B cell (primary cell): ENCODE measurements at regions not wholly inside any gene's neighbourhood (a gene's known extent, or its start where the extent isn't known, plus 50 kb on each side); places are given as distances from the start of the nearest gene placed in this dataset.
"Not testable (repeated sequence)": the region's sequence is repeated elsewhere in the genome, so short reads cannot be mapped to it uniquely, and the experiment has no call there.

Experiments used
- ATAC-seq: fragments of 200-7000 bp; cut with Tn5 transposase; one replicate; pipeline ENCODE4 v1.10.0; 2021; ENCODE audit warnings: low read depth, mild to moderate bottlenecking, moderate number of reproducible peaks, moderate library complexity
- CTCF ChIA-PET: fragments of 350-600 bp; sonication (Branson Sonifier 250); formaldehyde crosslinking; loops from one replicate; lab custom pipeline; 2021; ENCODE audit warnings: antibody characterized with exemption, inconsistent platforms; lab: Charles Lee
- POLR2A ChIA-PET: fragments of 350-600 bp; sonication (Branson Sonifier 250); formaldehyde crosslinking; loops from one replicate; lab custom pipeline; 2021; ENCODE audit warnings: antibody characterized with exemption; lab: Charles Lee
- DNase-seq: peaks from one replicate; pipeline ENCODE4 v3.0.0; 2013
- H2AFZ ChIP-seq: 2 replicates; pipeline ENCODE4 v1.6.1; 2012; ENCODE audit warnings: mild to moderate bottlenecking, low read depth, low read length; ENCODE audit not compliant: insufficient read depth, poor library complexity, severe bottlenecking
- H3K27ac ChIP-seq, 2 donors: 1 replicate in 1 of 2; 2 replicates in 1 of 2; pipeline ENCODE4 v1.5.1; 2012 to 2013; ENCODE audit warnings: low read length in 2 of 2, mild to moderate bottlenecking in 2 of 2, moderate library complexity in 1 of 2
- H3K27me3 ChIP-seq, 4 experiments: fragments of 200-600 bp in 1 of 4; sonication (generic) in 1 of 4; replicated peaks in 1 of 4; 1 replicate in 2 of 4; 2 replicates in 2 of 4; pipeline versions ENCODE4 v1.6.1 to v1.7.0; 2013 to 2016; ENCODE audit warnings: low read length in 3 of 4, mild to moderate bottlenecking in 2 of 4, mixed read lengths in 1 of 4, moderate library complexity in 1 of 4; ENCODE audit not compliant: insufficient read depth in 4 of 4, control insufficient read depth in 3 of 4; ENCODE audit errors: control extremely low read depth in 1 of 4
- H3K36me3 ChIP-seq, 2 experiments: replicated peaks in 1 of 2; 1 replicate in 1 of 2; 2 replicates in 1 of 2; pipeline versions ENCODE4 v1.6.1 to v1.7.1; 2013; ENCODE audit warnings: low read length in 1 of 2; ENCODE audit not compliant: insufficient read depth in 2 of 2, control insufficient read depth in 1 of 2; ENCODE audit errors: control extremely low read depth in 1 of 2, extremely low read depth in 1 of 2
- H3K4me1 ChIP-seq, 2 donors: fragments of 200-600 bp in 1 of 2; sonication (generic) in 1 of 2; 1 replicate in 1 of 2; 2 replicates in 1 of 2; pipeline versions ENCODE4 v1.5.1 to v1.6.1; 2013 to 2017; ENCODE audit warnings: low read length in 2 of 2; ENCODE audit not compliant: control insufficient read depth in 2 of 2, insufficient read depth in 2 of 2
- H3K4me2 ChIP-seq: replicated peaks from 2 replicates; pipeline ENCODE3; 2012; ENCODE audit warnings: mild to moderate bottlenecking, low read depth, low read length; ENCODE audit not compliant: poor library complexity, severe bottlenecking
- H3K4me3 ChIP-seq, 5 experiments: fragments of 200-600 bp in 1 of 5; sonication (generic) in 1 of 5; 1 replicate in 3 of 5; 2 replicates in 2 of 5; pipeline versions ENCODE4 v1.5.1 to v1.7.0; 2011 to 2016; ENCODE audit warnings: low read length in 4 of 5, mild to moderate bottlenecking in 4 of 5, low read depth in 2 of 5, control low read depth in 1 of 5, moderate library complexity in 1 of 5; ENCODE audit not compliant: insufficient read depth in 1 of 5; ENCODE audit errors: control extremely low read depth in 1 of 5, extremely low read depth in 1 of 5
- H3K79me2 ChIP-seq: fragments of 200-600 bp; sonication (generic); one replicate; pipeline ENCODE4 v1.6.0; 2016; ENCODE audit warnings: low read length; ENCODE audit not compliant: control insufficient read depth, insufficient read depth
- H3K9ac ChIP-seq: fragments of 200-600 bp; sonication (generic); 2 replicates; pipeline ENCODE4 v1.6.1; 2017; ENCODE audit warnings: mild to moderate bottlenecking, low read length, moderate library complexity
- H3K9me3 ChIP-seq, 3 donors: one replicate each; pipeline versions ENCODE4 v1.6.1 to v1.7.1; 2013; ENCODE audit warnings: low read length in 2 of 3; ENCODE audit not compliant: control insufficient read depth in 2 of 3, insufficient read depth in 1 of 3; ENCODE audit errors: control extremely low read depth in 1 of 3
- H4K20me1 ChIP-seq: 2 replicates; pipeline ENCODE4 v1.6.0; 2012; ENCODE audit warnings: mild to moderate bottlenecking, low read length; ENCODE audit not compliant: insufficient read depth, control insufficient read depth, poor library complexity, severe bottlenecking
- H3K27ac Mint-ChIP-seq: one replicate; pipeline ENCODE4 v1.8.0; 2021; ENCODE audit warnings: mixed read lengths
- H3K27me3 Mint-ChIP-seq: one replicate; pipeline ENCODE4 v1.8.0; 2021; ENCODE audit warnings: mixed read lengths
- H3K4me1 Mint-ChIP-seq: one replicate; pipeline ENCODE4 v1.8.0; 2021; ENCODE audit warnings: mixed read lengths
- H3K4me3 Mint-ChIP-seq: one replicate; pipeline ENCODE4 v1.8.0; 2021; ENCODE audit warnings: mixed read lengths
- H3K9me3 Mint-ChIP-seq: one replicate; pipeline ENCODE4 v1.8.0; 2022; ENCODE audit warnings: mixed read lengths; ENCODE audit not compliant: insufficient read depth
- CTCF ChIP-seq: fragments of 200-600 bp; IDR thresholded peaks from one replicate; pipeline ENCODE4 v1.8.0; 2022; ENCODE audit warnings: antibody characterized with exemption, mild to moderate bottlenecking
- EZH2 ChIP-seq: IDR thresholded peaks from 2 replicates; pipeline ENCODE4 v1.6.1; 2012; ENCODE audit warnings: borderline replicate concordance, low read depth, mild to moderate bottlenecking, moderate library complexity, low read length; ENCODE audit not compliant: insufficient read depth, poor library complexity, severe bottlenecking
- WGBS: methylation state at CpG from one replicate; pipeline ENCODE4 v1.1.5; 2013; ENCODE audit warnings: missing lambda C conversion rate; ENCODE audit not compliant: insufficient coverage; 5-methylcytosine and 5-hydroxymethylcytosine counted together
- intact Hi-C: fragments of 100-400 bp; cut with micrococcal nuclease; formaldehyde crosslinking; loops from one replicate; pipeline ENCODE4 v1.10.0; 2022

DNA sequence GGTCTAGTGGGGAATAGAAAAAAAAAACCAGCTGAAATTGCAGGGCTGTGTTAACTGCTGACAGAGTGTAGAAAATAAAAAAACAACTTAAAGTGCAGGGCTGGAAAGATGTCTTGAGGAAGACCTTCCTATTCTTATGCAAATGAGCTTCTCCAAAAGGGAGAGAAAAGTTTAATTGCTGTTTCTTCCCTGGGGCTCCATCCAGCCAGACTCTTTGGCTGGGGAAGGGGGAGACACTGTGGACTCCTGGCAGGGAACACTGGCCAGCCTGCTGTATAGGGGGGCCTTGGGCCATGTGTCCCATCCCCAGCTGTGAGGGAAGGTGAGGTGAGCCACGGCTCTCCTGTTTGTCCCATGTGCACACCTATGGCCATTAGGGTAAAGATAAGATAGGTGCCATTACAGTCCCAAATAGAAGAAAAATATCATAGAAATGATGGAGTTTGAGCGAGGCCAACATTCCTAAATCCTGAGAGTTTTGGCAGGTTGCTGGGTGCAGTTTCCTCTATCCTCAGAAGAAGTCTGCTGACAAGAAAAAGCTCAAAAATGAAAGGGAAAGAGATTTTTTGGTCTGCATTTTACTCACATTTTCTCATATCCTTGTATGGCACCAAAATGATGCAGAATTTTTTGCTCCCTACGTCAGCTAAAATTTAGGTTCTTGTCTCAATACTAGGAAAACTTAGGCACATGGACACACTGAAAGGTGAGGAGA, 901.7 kb downstream of the PLOD2 start:
- Mint-ChIP-seq H3K4me3 (no peak overlapping the region), H3K27me3 (no peaks in the 10 kb centered on the region), H3K9me3 (no peaks in the 10 kb centered on the region), H3K27ac (no peak overlapping the region), H3K4me1 (no peaks in the 10 kb centered on the region)
- no peak overlapping the region for H3K9ac ChIP-seq
- no peaks in the 10 kb centered on the region for H3K79me2 ChIP-seq
- H3K4me3 ChIP-seq, result no peak overlapping the region
- DNase-seq (no peak), ATAC-seq (no peak)
- H4K20me1 ChIP-seq, result no peaks in the 10 kb centered on the region
- H3K9me3 ChIP-seq, result peaks cover 0 to 3% (median 0%) of the 10 kb centered on the region in 3 donors
- intact Hi-C loops, result no loop called here
- H3K27me3 ChIP-seq, result no peaks in the 10 kb centered on the region
- no peaks in the 10 kb centered on the region for H3K4me1 ChIP-seq
- POLR2A ChIA-PET, result no interaction called here
- CTCF ChIA-PET, result no interaction called here
- H2AFZ ChIP-seq, result no peak overlapping the region
- H3K4me2 ChIP-seq, result no peak overlapping the region
- no CpG with 5 or more reads among the region's 3 CpGs for WGBS
- TF ChIP-seq EZH2 (no peak), CTCF (no peak)
- no peaks in the 10 kb centered on the region for H3K36me3 ChIP-seq
- no peak overlapping the region for H3K27ac ChIP-seq

DNA sequence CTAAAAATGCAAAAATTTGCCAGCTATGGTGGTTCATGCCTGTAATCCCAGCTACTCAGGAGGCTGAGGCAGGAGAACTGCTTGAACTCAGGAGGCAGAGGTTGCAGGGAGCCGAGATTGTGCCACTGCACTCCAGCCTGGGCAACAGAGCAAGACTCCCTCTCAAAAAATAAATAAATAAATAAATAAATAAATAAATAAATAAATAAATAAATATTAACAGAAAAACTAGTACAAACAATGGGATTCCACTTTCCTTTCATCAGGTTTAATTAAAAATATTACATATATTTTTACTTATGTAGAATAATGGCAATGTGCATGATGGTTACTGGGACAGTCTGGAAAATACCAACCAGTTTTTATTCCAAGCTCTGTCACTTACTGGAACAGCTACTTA, 897.5 kb downstream of the PLOD2 start:
- H2AFZ ChIP-seq, H3K9me3 Mint-ChIP-seq, H4K20me1 ChIP-seq, intact Hi-C loops, DNase-seq, CTCF ChIA-PET, H3K4me2 ChIP-seq, H3K4me1 ChIP-seq, H3K9me3 ChIP-seq, POLR2A ChIA-PET, H3K27me3 ChIP-seq, H3K4me3 ChIP-seq, H3K4me1 Mint-ChIP-seq, H3K36me3 ChIP-seq, H3K79me2 ChIP-seq, H3K4me3 Mint-ChIP-seq, H3K27ac ChIP-seq, H3K9ac ChIP-seq, H3K27me3 Mint-ChIP-seq, H3K27ac Mint-ChIP-seq, ATAC-seq: not testable (repeated sequence)
- no CpG with 5 or more reads among the region's 1 CpG for WGBS
